ENCODE measurements at regions not wholly inside any gene's neighbourhood (a gene's known extent, or its start where the extent isn't known, plus 50 kb on each side); places are given as distances from the start of the nearest gene placed in this dataset.

DNA sequence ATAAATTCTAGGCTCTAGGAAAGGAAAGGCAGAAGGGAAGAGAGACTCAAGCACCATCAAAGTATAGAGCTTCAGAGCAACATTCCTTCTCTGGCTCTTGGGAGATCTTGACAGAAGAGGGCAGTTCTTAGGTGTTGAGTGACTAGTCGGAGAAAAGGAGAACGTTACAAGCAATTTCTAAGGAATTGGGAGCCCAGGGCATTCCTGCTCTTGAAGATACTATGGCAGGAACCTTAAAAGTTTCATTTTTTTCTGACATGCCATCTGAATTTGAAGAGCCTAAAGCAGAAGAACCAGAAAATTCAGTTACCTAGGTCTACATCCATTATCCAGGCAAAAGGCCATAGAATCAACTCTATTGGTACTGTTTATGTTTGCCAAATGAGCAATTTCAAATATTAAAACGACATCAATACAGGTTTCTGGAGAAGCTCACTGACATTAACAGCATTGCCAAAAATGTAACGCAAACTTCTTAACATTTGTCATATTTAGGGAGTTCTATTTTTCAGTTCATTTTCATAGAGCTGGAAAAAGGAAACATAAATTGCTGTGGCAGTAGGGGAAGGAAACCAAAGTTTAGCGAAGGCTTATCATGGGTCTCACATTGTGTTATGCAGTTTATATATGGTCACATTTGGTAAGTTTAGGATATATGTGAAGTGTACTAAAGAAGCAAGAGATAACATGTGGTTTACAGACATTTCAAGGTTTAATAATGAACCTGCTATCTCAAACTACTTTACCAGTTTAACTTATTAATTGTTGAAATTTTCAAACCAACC lies 210.1 kb upstream of the NRIP1 start:
- no peak overlapping the region for H3K27ac ChIP-seq
- DNase-seq (ENCODE audit: low read depth, low spot score), result no peak
- H3K9ac ChIP-seq (ENCODE audit: insufficient read length), result no peak overlapping the region
- no peaks in the 10 kb centered on the region for H3K9me3 ChIP-seq (ENCODE audit: low read depth, low read length)
- no peaks in the 10 kb centered on the region for H3K36me3 ChIP-seq (ENCODE audit: insufficient read depth, low read length)
- no peak for TF ChIP-seq FOXP2 (optimal IDR thresholded peaks at IDR 0.05; ENCODE audit: control extremely low read depth, extremely low read length, insufficient read depth)
- no peak for TF ChIP-seq POLR2AphosphoS5 (IDR thresholded peaks at IDR 0.05; ENCODE audit: borderline replicate concordance, low read depth, low read length)
- no peak for TF ChIP-seq EZH2 (IDR thresholded peaks at IDR 0.05)
- no peak overlapping the region for H3K4me3 ChIP-seq

DNA sequence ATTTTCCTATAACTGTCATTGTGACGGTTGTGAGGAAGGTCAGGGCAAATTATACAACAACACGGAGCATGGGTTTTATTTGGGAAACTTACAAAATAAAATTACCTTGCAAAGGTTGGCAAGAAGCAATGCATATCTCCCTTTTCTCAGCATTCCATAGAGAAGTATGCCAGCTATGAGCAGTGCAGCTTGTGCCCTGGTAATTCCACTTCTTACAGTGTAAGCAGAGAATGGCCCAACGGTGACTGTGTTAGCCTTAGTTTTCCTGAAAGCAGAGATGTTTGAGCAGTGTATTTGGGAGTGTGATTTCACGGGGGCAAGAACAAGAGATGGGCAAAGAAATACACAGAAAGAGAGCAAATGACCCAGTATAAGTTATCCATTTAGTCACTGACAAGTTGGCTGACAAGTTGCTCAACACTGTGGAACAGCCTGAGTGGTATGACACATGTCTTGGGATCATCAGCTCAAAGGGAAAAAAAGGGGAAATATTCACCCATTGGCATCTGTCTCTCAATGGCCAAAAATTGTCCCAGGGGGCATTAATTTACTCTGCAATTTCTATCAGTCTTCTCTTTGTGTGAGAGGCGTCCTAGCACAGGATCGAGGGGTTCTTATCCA lies 210.9 kb upstream of the NRIP1 start:
- H3K27ac ChIP-seq, result no peak overlapping the region
- no peak for DNase-seq (ENCODE audit: low read depth, low spot score)
- no peak overlapping the region for H3K4me3 ChIP-seq
- no peak overlapping the region for H3K9ac ChIP-seq (ENCODE audit: insufficient read length)
- no peaks in the 10 kb centered on the region for H3K9me3 ChIP-seq (ENCODE audit: low read depth, low read length)
- no peak for TF ChIP-seq POLR2AphosphoS5 (IDR thresholded peaks at IDR 0.05; ENCODE audit: borderline replicate concordance, low read depth, low read length)
- no peak for TF ChIP-seq FOXP2 (optimal IDR thresholded peaks at IDR 0.05; ENCODE audit: control extremely low read depth, extremely low read length, insufficient read depth)
- TF ChIP-seq EZH2 (IDR thresholded peaks at IDR 0.05), result no peak
- H3K36me3 ChIP-seq (ENCODE audit: insufficient read depth, low read length), result no peaks in the 10 kb centered on the region

DNA sequence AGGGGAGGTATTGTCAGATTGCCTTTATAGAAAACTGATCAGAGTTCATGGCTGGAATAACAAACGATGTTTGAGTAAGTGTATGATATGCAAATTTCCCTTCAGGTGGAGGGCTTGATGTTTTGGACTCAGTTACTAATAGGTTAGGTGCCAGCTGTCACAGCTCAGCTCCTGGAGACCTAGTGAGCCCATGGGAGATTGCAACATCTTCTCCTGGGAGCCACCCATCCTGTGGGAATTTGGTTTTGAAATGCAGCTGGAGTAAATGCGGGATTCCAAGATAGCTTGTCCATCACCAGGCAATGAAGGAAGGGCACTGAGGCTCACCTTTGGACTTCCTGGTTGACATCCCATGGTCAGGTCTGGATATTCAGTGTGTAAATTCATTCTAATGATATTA lies 211.4 kb upstream of the NRIP1 start:
- Histone ChIP-seq H3K9me3 (ENCODE audit: low read depth, low read length) (no peaks in the 10 kb centered on the region), H3K4me3 (no peak overlapping the region), H3K27ac (no peak overlapping the region), H3K9ac (ENCODE audit: insufficient read length) (no peak overlapping the region), H3K36me3 (ENCODE audit: insufficient read depth, low read length) (no peaks in the 10 kb centered on the region)
- DNase-seq (ENCODE audit: low read depth, low spot score), result no peak
- TF ChIP-seq EZH2 (IDR thresholded peaks at IDR 0.05) (no peak), FOXP2 (optimal IDR thresholded peaks at IDR 0.05; ENCODE audit: control extremely low read depth, extremely low read length, insufficient read depth) (no peak), POLR2AphosphoS5 (IDR thresholded peaks at IDR 0.05; ENCODE audit: borderline replicate concordance, low read depth, low read length) (no peak)

DNA sequence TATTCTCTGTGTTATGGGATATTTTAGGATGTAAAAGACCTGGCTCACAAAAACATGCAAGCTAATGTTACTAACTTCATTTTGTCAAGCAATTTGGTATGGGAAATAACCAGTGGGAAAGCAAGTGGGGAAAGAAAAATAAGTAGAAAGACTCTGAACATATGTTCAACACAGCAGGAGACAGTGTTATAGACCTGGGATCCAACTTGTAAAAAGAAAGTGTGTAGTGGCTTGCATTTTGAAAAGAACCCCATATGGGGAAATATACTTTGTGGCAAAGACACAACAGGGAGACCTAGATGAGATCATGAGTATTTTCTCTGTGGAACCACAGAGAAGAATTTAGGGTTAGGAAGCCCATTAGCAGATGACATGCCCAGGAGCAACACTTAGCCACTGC lies 212.7 kb upstream of the NRIP1 start:
- no peak overlapping the region for H3K27ac ChIP-seq
- H3K9me3 ChIP-seq (ENCODE audit: low read depth, low read length), result no peaks in the 10 kb centered on the region
- no peaks in the 10 kb centered on the region for H3K36me3 ChIP-seq (ENCODE audit: insufficient read depth, low read length)
- no peak overlapping the region for H3K9ac ChIP-seq (ENCODE audit: insufficient read length)
- no peak overlapping the region for H3K4me3 ChIP-seq
- TF ChIP-seq POLR2AphosphoS5 (IDR thresholded peaks at IDR 0.05; ENCODE audit: borderline replicate concordance, low read depth, low read length) (no peak), EZH2 (IDR thresholded peaks at IDR 0.05) (no peak), FOXP2 (optimal IDR thresholded peaks at IDR 0.05; ENCODE audit: control extremely low read depth, extremely low read length, insufficient read depth) (no peak)
- no peak for DNase-seq (ENCODE audit: low read depth, low spot score)

DNA sequence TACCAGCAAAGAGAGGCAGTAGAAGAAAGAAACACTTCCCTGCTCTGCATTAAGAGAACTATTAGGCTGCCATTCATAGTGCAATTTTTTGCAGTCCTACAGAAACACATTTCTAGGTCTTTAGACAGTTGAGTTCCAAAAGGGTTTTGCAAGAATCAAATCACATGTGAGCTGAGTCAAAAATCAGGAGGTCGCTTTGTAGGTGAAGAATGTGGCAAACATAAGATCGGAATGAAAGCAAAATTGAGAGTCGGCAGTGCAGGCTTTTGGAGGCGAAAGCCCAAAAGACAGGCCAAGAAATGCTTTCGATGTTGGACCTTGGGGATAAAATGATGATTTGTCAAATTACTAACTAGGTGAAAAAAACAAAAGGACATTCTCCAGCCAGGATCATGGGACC lies 213.5 kb upstream of the NRIP1 start:
- no peak for TF ChIP-seq POLR2AphosphoS5 (IDR thresholded peaks at IDR 0.05; ENCODE audit: borderline replicate concordance, low read depth, low read length)
- TF ChIP-seq EZH2 (IDR thresholded peaks at IDR 0.05), result no peak
- no peak for DNase-seq (ENCODE audit: low read depth, low spot score)
- Histone ChIP-seq H3K36me3 (ENCODE audit: insufficient read depth, low read length) (no peaks in the 10 kb centered on the region), H3K4me3 (no peak overlapping the region), H3K27ac (no peak overlapping the region), H3K9ac (ENCODE audit: insufficient read length) (no peak overlapping the region), H3K9me3 (ENCODE audit: low read depth, low read length) (no peaks in the 10 kb centered on the region)

DNA sequence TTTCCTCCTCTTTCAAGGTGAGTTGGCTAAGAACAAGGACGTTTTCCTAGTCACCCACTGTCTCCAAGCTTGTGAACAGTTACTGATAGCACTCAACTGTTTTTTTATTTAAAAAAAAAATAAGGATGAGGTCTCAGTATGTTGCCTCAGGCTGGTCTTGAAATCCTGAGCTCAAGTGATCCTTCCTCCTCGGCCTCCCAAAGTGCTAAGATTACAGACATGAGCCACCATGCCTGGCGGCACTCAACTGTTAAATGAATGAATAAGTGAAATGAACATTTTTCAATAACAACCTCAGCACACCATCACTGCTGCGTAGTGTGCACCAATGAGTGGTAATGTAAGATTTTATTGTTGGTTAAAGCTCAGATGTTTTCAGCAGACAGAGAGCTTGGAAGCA lies 214.1 kb upstream of the NRIP1 start:
- no peak overlapping the region for H3K4me3 ChIP-seq
- H3K9ac ChIP-seq (ENCODE audit: insufficient read length), result no peak overlapping the region
- DNase-seq (ENCODE audit: low read depth, low spot score), result no peak
- H3K36me3 ChIP-seq (ENCODE audit: insufficient read depth, low read length), result no peaks in the 10 kb centered on the region
- H3K27ac ChIP-seq, result no peak overlapping the region
- TF ChIP-seq POLR2AphosphoS5 (IDR thresholded peaks at IDR 0.05; ENCODE audit: borderline replicate concordance, low read depth, low read length), result no peak
- TF ChIP-seq FOXP2 (optimal IDR thresholded peaks at IDR 0.05; ENCODE audit: control extremely low read depth, extremely low read length, insufficient read depth), result no peak
- TF ChIP-seq EZH2 (IDR thresholded peaks at IDR 0.05), result no peak
- no peaks in the 10 kb centered on the region for H3K9me3 ChIP-seq (ENCODE audit: low read depth, low read length)

DNA sequence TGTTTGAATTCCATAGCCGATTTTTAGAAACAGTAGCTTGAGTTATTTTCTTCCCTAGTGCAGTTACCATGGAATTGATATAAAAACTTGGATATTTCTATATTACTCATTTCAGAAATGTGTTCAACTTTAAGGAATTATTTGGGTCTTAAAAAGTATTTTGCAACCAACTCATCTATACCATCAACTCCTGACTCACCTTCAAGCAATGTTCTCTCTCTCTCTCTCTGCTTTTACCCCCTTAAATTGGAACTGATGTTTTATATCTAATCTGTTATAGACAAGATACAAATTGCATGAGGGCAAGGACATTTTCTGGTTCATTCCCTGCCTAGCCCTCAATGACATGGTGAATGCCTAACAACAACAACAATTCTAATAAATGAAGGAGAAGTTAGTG lies 214.7 kb upstream of the NRIP1 start:
- H3K9me3 ChIP-seq (ENCODE audit: low read depth, low read length), result no peaks in the 10 kb centered on the region
- H3K36me3 ChIP-seq (ENCODE audit: insufficient read depth, low read length), result no peaks in the 10 kb centered on the region
- no peak overlapping the region for H3K9ac ChIP-seq (ENCODE audit: insufficient read length)
- TF ChIP-seq POLR2AphosphoS5 (IDR thresholded peaks at IDR 0.05; ENCODE audit: borderline replicate concordance, low read depth, low read length), result no peak
- no peak for TF ChIP-seq EZH2 (IDR thresholded peaks at IDR 0.05)
- TF ChIP-seq FOXP2 (optimal IDR thresholded peaks at IDR 0.05; ENCODE audit: control extremely low read depth, extremely low read length, insufficient read depth), result no peak
- DNase-seq (ENCODE audit: low read depth, low spot score), result no peak
- H3K27ac ChIP-seq, result no peak overlapping the region
- no peak overlapping the region for H3K4me3 ChIP-seq

DNA sequence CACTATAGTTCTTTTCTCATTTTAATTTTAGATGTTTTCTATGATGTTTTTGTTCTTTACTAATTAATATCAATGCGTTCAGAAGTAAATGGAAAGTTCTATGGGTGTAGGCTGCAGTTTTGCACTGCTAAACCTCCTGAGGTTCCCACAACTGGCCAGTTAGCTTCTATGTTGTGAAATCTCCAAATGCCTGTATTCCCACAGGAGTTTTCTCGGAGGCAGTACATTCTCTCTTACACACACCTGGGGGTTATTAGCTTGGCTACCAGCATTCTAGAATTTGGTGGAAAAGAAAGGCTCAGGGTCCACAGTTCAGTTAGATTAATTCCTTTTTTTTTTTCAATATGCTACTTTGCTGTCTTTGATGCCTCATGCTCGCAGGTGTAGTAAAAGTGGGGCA lies 216.9 kb upstream of the NRIP1 start:
- Histone ChIP-seq H3K9me3 (ENCODE audit: low read depth, low read length) (no peaks in the 10 kb centered on the region), H3K27ac (no peak overlapping the region), H3K4me3 (no peak overlapping the region), H3K36me3 (ENCODE audit: insufficient read depth, low read length) (no peaks in the 10 kb centered on the region), H3K9ac (ENCODE audit: insufficient read length) (no peak overlapping the region)
- no peak for DNase-seq (ENCODE audit: low read depth, low spot score)
- no peak for TF ChIP-seq EZH2 (IDR thresholded peaks at IDR 0.05)
- no peak for TF ChIP-seq FOXP2 (optimal IDR thresholded peaks at IDR 0.05; ENCODE audit: control extremely low read depth, extremely low read length, insufficient read depth)
- no peak for TF ChIP-seq POLR2AphosphoS5 (IDR thresholded peaks at IDR 0.05; ENCODE audit: borderline replicate concordance, low read depth, low read length)

All from SK-N-MC (cell line).